HCT116 (cell line): ENCODE measurements at regions not wholly inside any gene's neighbourhood (a gene's known extent, or its start where the extent isn't known, plus 50 kb on each side); places are given as distances from the start of the nearest gene placed in this dataset.

Source experiments
- ATAC-seq: fragments of 200-7000 bp; cut with Tn5 transposase; 2 replicates; pipeline ENCODE4 v1.9.1; 2020; ENCODE audit warnings: mild to moderate bottlenecking, moderate library complexity
- BruUV-seq: library from RNA; stranded (reverse); fragments of 400-500 nt; replicated peaks from 2 replicates; lab custom pipeline; 2021; lab: Mats Ljungman, UMichigan
- CTCF ChIA-PET: fragments of 300-600 bp; sonication (Branson Sonifier 250); formaldehyde crosslinking; loops from one replicate; lab custom pipeline; 2021; ENCODE audit warnings: antibody characterized with exemption; lab: Charles Lee
- POLR2A ChIA-PET: fragments of 300-600, 350-600 bp; sonication (Branson Sonifier 250); formaldehyde crosslinking; loops from one replicate; lab custom pipeline; 2021; ENCODE audit warnings: antibody characterized with exemption; lab: Charles Lee
- RAD21 ChIA-PET, 2 experiments: fragments of 300-600 bp; sonication (Branson Sonifier 250); formaldehyde crosslinking; loops; one replicate each; lab custom pipeline; 2023; ENCODE audit warnings: low total read pairs in 2 of 2; ENCODE audit not compliant: uncharacterized antibody in 2 of 2, unreplicated experiment in 2 of 2, low non-redundant PET in 1 of 2; lab: Charles Lee
- DNase-seq: peaks from one replicate; pipeline ENCODE4 v3.0.0-alpha.2; 2010; ENCODE audit warnings: low read depth, low spot score
- H2AFZ ChIP-seq: fragments of 200-600 bp; shearing (Covaris generic), sonication (generic); 2 replicates; pipeline ENCODE4 v1.6.1; 2017; ENCODE audit warnings: low read depth, mixed run types, mixed read lengths, antibody characterized with exemption, low read length; ENCODE audit not compliant: poor library complexity, severe bottlenecking
- H3K27ac ChIP-seq: 2 replicates; pipeline ENCODE4 v1.5.1; 2012; ENCODE audit warnings: low read depth, low read length
- H3K27me3 ChIP-seq: fragments of 200-600 bp; sonication (generic); 2 replicates; pipeline ENCODE4 v1.6.1; 2016; ENCODE audit warnings: mixed run types, low read length, mixed read lengths; ENCODE audit not compliant: insufficient read depth
- H3K36me3 ChIP-seq, 2 experiments: fragments of 200-500 bp in 1 of 2; fragments of 200-600 bp in 1 of 2; sonication (Bioruptor generic) in 1 of 2; sonication (generic) in 1 of 2; 2 replicates each; pipeline versions ENCODE4 v1.5.1 to v1.6.1; 2014 to 2016; ENCODE audit warnings: low read length in 2 of 2, inconsistent platforms in 1 of 2, mixed read lengths in 1 of 2, mixed run types in 1 of 2; ENCODE audit not compliant: insufficient read depth in 2 of 2, control insufficient read depth in 1 of 2
- H3K4me1 ChIP-seq, 2 experiments: fragments of 200-600 bp in 1 of 2; sonication (generic) in 1 of 2; 2 replicates each; pipeline versions ENCODE4 v1.5.1 to v1.6.1; 2012 to 2017; ENCODE audit warnings: low read length in 2 of 2, inconsistent platforms in 1 of 2, mild to moderate bottlenecking in 1 of 2, mixed read lengths in 1 of 2, mixed run types in 1 of 2, moderate library complexity in 1 of 2; ENCODE audit not compliant: insufficient read depth in 2 of 2, control insufficient read depth in 1 of 2
- H3K4me2 ChIP-seq: fragments of 200-600 bp; sonication (generic); 2 replicates; pipeline ENCODE4 v1.6.1; 2017; ENCODE audit warnings: mixed run types, low read length, mixed read lengths
- H3K4me3 ChIP-seq, 2 experiments: fragments of 200-600 bp in 1 of 2; sonication (generic) in 1 of 2; replicated peaks in 1 of 2; 2 replicates each; pipeline ENCODE4 v1.5.1; 2011 to 2016; ENCODE audit warnings: low read length in 2 of 2, control low read depth in 1 of 2, low read depth in 1 of 2, mild to moderate bottlenecking in 1 of 2, mixed read lengths in 1 of 2, mixed run types in 1 of 2
- H3K79me2 ChIP-seq: fragments of 200-600 bp; sonication (generic); 2 replicates; pipeline ENCODE4 v1.6.1; 2017; ENCODE audit warnings: mild to moderate bottlenecking, mixed run types, low read length, moderate library complexity, mixed read lengths; ENCODE audit not compliant: insufficient read depth
- H3K9ac ChIP-seq: fragments of 200-600 bp; sonication (generic); 2 replicates; pipeline ENCODE4 v1.6.1; 2016; ENCODE audit warnings: low read length, mixed read lengths
- H3K9me2 ChIP-seq: fragments of 200-600 bp; sonication (generic), shearing (Covaris generic); 2 replicates; pipeline ENCODE4 v1.6.1; 2017; ENCODE audit warnings: mixed run types, mild to moderate bottlenecking, moderate library complexity; ENCODE audit not compliant: insufficient read depth
- H3K9me3 ChIP-seq, 2 experiments: fragments of 200-500 bp in 1 of 2; fragments of 200-600 bp in 1 of 2; sonication (Bioruptor generic) in 1 of 2; sonication (generic) in 1 of 2; 2 replicates each; pipeline ENCODE4 v1.6.1; 2014 to 2017; ENCODE audit warnings: low read length in 2 of 2, mixed read lengths in 2 of 2, inconsistent platforms in 1 of 2, low read depth in 1 of 2, mild to moderate bottlenecking in 1 of 2, mixed run types in 1 of 2, moderate library complexity in 1 of 2; ENCODE audit not compliant: control insufficient read depth in 1 of 2, insufficient read depth in 1 of 2
- H4K20me1 ChIP-seq: fragments of 200-600 bp; sonication (generic), shearing (Covaris generic); 2 replicates; pipeline ENCODE4 v1.6.1; 2017; ENCODE audit warnings: mixed run types, mild to moderate bottlenecking, moderate library complexity; ENCODE audit not compliant: insufficient read depth
- ATF3 ChIP-seq: IDR thresholded peaks from 2 replicates; pipeline ENCODE4 v1.6.1; 2012
- CBX3 ChIP-seq: IDR thresholded peaks from 2 replicates; pipeline ENCODE4 v1.6.1; 2012; ENCODE audit warnings: low read depth
- ELF1 ChIP-seq: IDR thresholded peaks from 2 replicates; pipeline ENCODE4 v1.6.1; 2012; ENCODE audit warnings: low read depth, borderline replicate concordance
- FOSL1 ChIP-seq: IDR thresholded peaks from 2 replicates; pipeline ENCODE4 v1.6.1; 2012; ENCODE audit warnings: low read depth
- POLR2AphosphoS5 ChIP-seq: IDR thresholded peaks from 2 replicates; pipeline ENCODE4 v1.6.1; 2011; ENCODE audit warnings: mild to moderate bottlenecking, low read depth, low read length, moderate library complexity
- RAD21 ChIP-seq: IDR thresholded peaks from 2 replicates; pipeline ENCODE4 v1.6.1; 2012; ENCODE audit warnings: low read depth, mild to moderate bottlenecking
- SP1 ChIP-seq: IDR thresholded peaks from 2 replicates; pipeline ENCODE4 v1.6.1; 2012; ENCODE audit warnings: low read depth
- SRF ChIP-seq: IDR thresholded peaks from 2 replicates; pipeline ENCODE4 v1.6.1; 2012; ENCODE audit warnings: low read depth
- YY1 ChIP-seq: IDR thresholded peaks from 2 replicates; pipeline ENCODE4 v1.6.1; 2011; ENCODE audit warnings: low read length, low read depth, moderate library complexity, mild to moderate bottlenecking; ENCODE audit not compliant: insufficient replicate concordance; ENCODE audit errors: extremely low read depth
- ZBTB33 ChIP-seq: IDR thresholded peaks from 2 replicates; pipeline ENCODE4 v1.6.1; 2011; ENCODE audit warnings: mild to moderate bottlenecking, low read length, moderate library complexity; ENCODE audit not compliant: insufficient replicate concordance; ENCODE audit errors: extremely low read depth
- ZFX ChIP-seq: fragments of 450-650 bp; IDR thresholded peaks from 2 replicates; pipeline ENCODE4 v1.6.1; 2017
- ZNF274 ChIP-seq: fragments of 200-500 bp; sonication (Bioruptor generic); IDR thresholded peaks from 2 replicates; pipeline ENCODE4 v1.6.1; 2014; ENCODE audit warnings: mild to moderate bottlenecking, low read depth, low read length, inconsistent platforms
- intact Hi-C: fragments of 100-400 bp; cut with micrococcal nuclease; formaldehyde crosslinking; loops from 2 replicates; pipeline ENCODE4 v1.10.0; 2022
- TF ChIP-seq, protein P1 (sequence below): IDR thresholded peaks from 2 replicates; pipeline ENCODE4 v1.6.1; 2012; ENCODE audit warnings: low read depth

GRCh38 chr16:86968866-86969265 lies 348.3 kb downstream of the C16orf95 start:
- intact Hi-C loops, result no loop called here
- Histone ChIP-seq H4K20me1 (no peaks in the 10 kb centered on the region), H3K9me3 (no peaks in the 10 kb centered on the region), H3K36me3 (no peaks in the 10 kb centered on the region), H3K27ac (no peak overlapping the region), H2AFZ (no peak overlapping the region), H3K27me3 (peaks cover 12% of the 10 kb centered on the region; the same call in 1 of the 2 replicates), H3K4me2 (no peak overlapping the region), H3K9ac (no peak overlapping the region), H3K9me2 (no peaks in the 10 kb centered on the region), H3K4me3 (no peak overlapping the region), H3K4me1 (no peaks in the 10 kb centered on the region)
- no peak for ATAC-seq
- ChIA-PET RAD21 (no interaction called here), CTCF (no interaction called here), POLR2A (no interaction called here)
- no peak for DNase-seq
- TF ChIP-seq FOSL1 (no peak), RAD21 (no peak), SP1 (no peak), ATF3 (no peak), ZBTB33 (no peak)
- TF ChIP-seq, all 23 proteins: peak for 0
- no TSS peak for BruUV-seq
- no peaks in the 10 kb centered on the region for H3K79me2 ChIP-seq

GRCh38 chr16:86969716-86970115 lies 347.5 kb downstream of the C16orf95 start:
- Histone ChIP-seq H2AFZ (no peak overlapping the region), H3K4me1 (no peaks in the 10 kb centered on the region), H3K79me2 (no peaks in the 10 kb centered on the region), H4K20me1 (no peaks in the 10 kb centered on the region), H3K9me2 (no peaks in the 10 kb centered on the region), H3K27me3 (peaks cover 16% of the 10 kb centered on the region; the same call in 1 of the 2 replicates), H3K27ac (no peak overlapping the region), H3K9ac (no peak overlapping the region), H3K36me3 (no peaks in the 10 kb centered on the region), H3K9me3 (no peaks in the 10 kb centered on the region), H3K4me3 (no peak overlapping the region), H3K4me2 (no peak overlapping the region)
- ChIA-PET CTCF (no interaction called here), POLR2A (no interaction called here), RAD21 (no interaction called here)
- DNase-seq, result no peak
- ATAC-seq, result no peak
- intact Hi-C loops, result no loop called here
- BruUV-seq, result no TSS peak
- TF ChIP-seq RAD21 (no peak), ZBTB33 (no peak), ZNF274 (no peak), ELF1 (no peak), SRF (no peak), ZFX (no peak), POLR2AphosphoS5 (no peak), CBX3 (no peak), YY1 (no peak)
- TF ChIP-seq, protein P1, sequence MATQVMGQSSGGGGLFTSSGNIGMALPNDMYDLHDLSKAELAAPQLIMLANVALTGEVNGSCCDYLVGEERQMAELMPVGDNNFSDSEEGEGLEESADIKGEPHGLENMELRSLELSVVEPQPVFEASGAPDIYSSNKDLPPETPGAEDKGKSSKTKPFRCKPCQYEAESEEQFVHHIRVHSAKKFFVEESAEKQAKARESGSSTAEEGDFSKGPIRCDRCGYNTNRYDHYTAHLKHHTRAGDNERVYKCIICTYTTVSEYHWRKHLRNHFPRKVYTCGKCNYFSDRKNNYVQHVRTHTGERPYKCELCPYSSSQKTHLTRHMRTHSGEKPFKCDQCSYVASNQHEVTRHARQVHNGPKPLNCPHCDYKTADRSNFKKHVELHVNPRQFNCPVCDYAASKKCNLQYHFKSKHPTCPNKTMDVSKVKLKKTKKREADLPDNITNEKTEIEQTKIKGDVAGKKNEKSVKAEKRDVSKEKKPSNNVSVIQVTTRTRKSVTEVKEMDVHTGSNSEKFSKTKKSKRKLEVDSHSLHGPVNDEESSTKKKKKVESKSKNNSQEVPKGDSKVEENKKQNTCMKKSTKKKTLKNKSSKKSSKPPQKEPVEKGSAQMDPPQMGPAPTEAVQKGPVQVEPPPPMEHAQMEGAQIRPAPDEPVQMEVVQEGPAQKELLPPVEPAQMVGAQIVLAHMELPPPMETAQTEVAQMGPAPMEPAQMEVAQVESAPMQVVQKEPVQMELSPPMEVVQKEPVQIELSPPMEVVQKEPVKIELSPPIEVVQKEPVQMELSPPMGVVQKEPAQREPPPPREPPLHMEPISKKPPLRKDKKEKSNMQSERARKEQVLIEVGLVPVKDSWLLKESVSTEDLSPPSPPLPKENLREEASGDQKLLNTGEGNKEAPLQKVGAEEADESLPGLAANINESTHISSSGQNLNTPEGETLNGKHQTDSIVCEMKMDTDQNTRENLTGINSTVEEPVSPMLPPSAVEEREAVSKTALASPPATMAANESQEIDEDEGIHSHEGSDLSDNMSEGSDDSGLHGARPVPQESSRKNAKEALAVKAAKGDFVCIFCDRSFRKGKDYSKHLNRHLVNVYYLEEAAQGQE, result no peak
